ENCODE measurements at regions not wholly inside any gene's neighbourhood (a gene's known extent, or its start where the extent isn't known, plus 50 kb on each side); places are given as distances from the start of the nearest gene placed in this dataset.

DNA sequence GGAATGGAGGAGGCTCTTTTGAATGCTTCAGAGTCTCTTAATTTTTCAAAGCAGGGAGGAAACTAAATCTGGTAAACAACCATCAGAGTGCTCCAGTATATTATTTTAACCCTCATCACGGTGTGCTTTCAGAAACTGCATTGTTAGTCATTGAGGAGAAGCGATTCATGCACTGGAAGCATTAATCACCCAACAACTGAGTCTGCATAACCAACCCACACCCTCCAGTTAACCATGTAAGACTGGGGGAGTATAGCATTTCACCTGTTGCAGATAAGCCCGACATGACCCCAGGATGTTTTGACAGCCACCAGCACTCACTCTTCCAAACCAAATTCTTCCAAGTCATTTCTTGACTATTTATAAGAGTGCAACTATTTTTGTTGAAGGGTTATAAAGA, 257.6 kb downstream of the GATA3 start:
- H3K9me3 ChIP-seq (ENCODE audit: low read length) = no peaks in the 10 kb centered on the region
- no peaks in the 10 kb centered on the region for H3F3A ChIP-seq (ENCODE audit: insufficient read depth, low read length)
- no peak overlapping the region for H3K9ac ChIP-seq (ENCODE audit: low read length)
- no peak overlapping the region for H3K4me2 ChIP-seq (ENCODE audit: low read length)
- 0 out of 2 replicates have a peak, but pooled peaks cover 3% of the 10 kb centered on the region for H3K27me3 ChIP-seq (ENCODE audit: insufficient read depth, low read length)
- no peak overlapping the region for H3K27ac ChIP-seq (ENCODE audit: low read depth, low read length, poor library complexity, severe bottlenecking)
- H3K9me2 ChIP-seq (ENCODE audit: low read depth, low read length) = no peaks in the 10 kb centered on the region
- H3K36me3 ChIP-seq (ENCODE audit: insufficient read depth, low read length) = no peaks in the 10 kb centered on the region
- TF ChIP-seq, protein P1, sequence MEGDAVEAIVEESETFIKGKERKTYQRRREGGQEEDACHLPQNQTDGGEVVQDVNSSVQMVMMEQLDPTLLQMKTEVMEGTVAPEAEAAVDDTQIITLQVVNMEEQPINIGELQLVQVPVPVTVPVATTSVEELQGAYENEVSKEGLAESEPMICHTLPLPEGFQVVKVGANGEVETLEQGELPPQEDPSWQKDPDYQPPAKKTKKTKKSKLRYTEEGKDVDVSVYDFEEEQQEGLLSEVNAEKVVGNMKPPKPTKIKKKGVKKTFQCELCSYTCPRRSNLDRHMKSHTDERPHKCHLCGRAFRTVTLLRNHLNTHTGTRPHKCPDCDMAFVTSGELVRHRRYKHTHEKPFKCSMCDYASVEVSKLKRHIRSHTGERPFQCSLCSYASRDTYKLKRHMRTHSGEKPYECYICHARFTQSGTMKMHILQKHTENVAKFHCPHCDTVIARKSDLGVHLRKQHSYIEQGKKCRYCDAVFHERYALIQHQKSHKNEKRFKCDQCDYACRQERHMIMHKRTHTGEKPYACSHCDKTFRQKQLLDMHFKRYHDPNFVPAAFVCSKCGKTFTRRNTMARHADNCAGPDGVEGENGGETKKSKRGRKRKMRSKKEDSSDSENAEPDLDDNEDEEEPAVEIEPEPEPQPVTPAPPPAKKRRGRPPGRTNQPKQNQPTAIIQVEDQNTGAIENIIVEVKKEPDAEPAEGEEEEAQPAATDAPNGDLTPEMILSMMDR (IDR thresholded peaks at IDR 0.05; ENCODE audit: low read length) = no peak
- no peak for TF ChIP-seq EZH2 (IDR thresholded peaks at IDR 0.05; ENCODE audit: borderline replicate concordance, low read length)
- H3K79me2 ChIP-seq (ENCODE audit: insufficient read depth, low read length) = no peaks in the 10 kb centered on the region
- H3K4me3 ChIP-seq (ENCODE audit: low read depth, low read length, poor library complexity, severe bottlenecking) = no peak overlapping the region
- no peaks in the 10 kb centered on the region for H4K20me1 ChIP-seq (ENCODE audit: insufficient read depth, low read length)
- H2AFZ ChIP-seq (ENCODE audit: low read length) = no peak overlapping the region
- H3K4me1 ChIP-seq (ENCODE audit: insufficient read depth, low read length, severe bottlenecking) = no peaks in the 10 kb centered on the region

DNA sequence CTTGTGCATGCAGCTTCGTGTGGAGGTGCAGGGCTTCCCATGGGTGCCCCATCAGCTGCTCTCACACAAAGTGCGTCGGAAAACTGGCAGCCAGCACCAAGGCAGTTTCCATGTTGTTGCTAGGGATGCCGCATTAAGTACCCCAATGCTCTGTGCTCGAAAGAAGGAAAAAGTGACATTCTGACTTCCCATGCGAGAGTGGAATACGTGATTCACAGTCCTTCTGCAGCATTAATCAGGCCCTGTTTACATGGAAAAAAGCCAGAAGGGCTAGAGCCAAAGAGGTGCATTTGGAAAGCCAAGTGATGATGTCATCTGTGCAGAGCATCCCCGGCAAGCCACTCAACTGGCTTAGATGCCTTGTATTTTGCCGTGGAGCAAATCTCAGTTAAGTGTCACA, 258.3 kb downstream of the GATA3 start:
- no peak overlapping the region for H3K9ac ChIP-seq (ENCODE audit: low read length)
- no peaks in the 10 kb centered on the region for H3K9me2 ChIP-seq (ENCODE audit: low read depth, low read length)
- H3K27ac ChIP-seq (ENCODE audit: low read depth, low read length, poor library complexity, severe bottlenecking) = no peak overlapping the region
- H3K4me1 ChIP-seq (ENCODE audit: insufficient read depth, low read length, severe bottlenecking) = no peaks in the 10 kb centered on the region
- H4K20me1 ChIP-seq (ENCODE audit: insufficient read depth, low read length) = no peaks in the 10 kb centered on the region
- H3F3A ChIP-seq (ENCODE audit: insufficient read depth, low read length) = no peaks in the 10 kb centered on the region
- H3K4me2 ChIP-seq (ENCODE audit: low read length) = no peak overlapping the region
- H3K27me3 ChIP-seq (ENCODE audit: insufficient read depth, low read length) = 0 out of 2 replicates have a peak, but pooled peaks cover 3% of the 10 kb centered on the region
- H3K79me2 ChIP-seq (ENCODE audit: insufficient read depth, low read length) = no peaks in the 10 kb centered on the region
- no peak overlapping the region for H2AFZ ChIP-seq (ENCODE audit: low read length)
- no peaks in the 10 kb centered on the region for H3K36me3 ChIP-seq (ENCODE audit: insufficient read depth, low read length)
- no peaks in the 10 kb centered on the region for H3K9me3 ChIP-seq (ENCODE audit: low read length)
- H3K4me3 ChIP-seq (ENCODE audit: low read depth, low read length, poor library complexity, severe bottlenecking) = no peak overlapping the region
- no peak for TF ChIP-seq EZH2 (IDR thresholded peaks at IDR 0.05; ENCODE audit: borderline replicate concordance, low read length)
- TF ChIP-seq, protein P1 (IDR thresholded peaks at IDR 0.05; ENCODE audit: low read length) = no peak

DNA sequence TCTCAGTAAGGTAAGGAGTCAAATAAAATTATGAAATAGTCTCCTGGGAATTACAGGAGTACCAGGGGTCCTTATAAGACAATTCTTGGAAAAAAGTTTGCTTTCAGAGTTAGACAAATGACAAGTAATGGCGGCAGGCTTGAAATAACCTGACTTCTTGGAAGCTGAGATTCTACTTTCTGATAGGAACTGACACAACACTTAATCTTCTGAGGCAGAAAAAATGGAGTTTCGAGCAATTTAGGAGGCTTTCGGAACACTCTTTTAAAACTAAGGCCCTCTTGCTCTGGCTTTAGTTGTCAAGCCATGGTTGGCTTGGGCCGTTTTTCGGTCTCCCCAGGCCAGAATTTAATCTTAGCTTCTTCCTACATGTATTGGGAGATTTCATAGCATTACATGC, 260.0 kb downstream of the GATA3 start:
- Histone ChIP-seq H4K20me1 (ENCODE audit: insufficient read depth, low read length) (no peaks in the 10 kb centered on the region), H3F3A (ENCODE audit: insufficient read depth, low read length) (no peaks in the 10 kb centered on the region), H3K9ac (ENCODE audit: low read length) (no peak overlapping the region), H3K79me2 (ENCODE audit: insufficient read depth, low read length) (no peaks in the 10 kb centered on the region), H3K4me3 (ENCODE audit: low read depth, low read length, poor library complexity, severe bottlenecking) (no peak overlapping the region), H3K9me3 (ENCODE audit: low read length) (no peaks in the 10 kb centered on the region), H3K27ac (ENCODE audit: low read depth, low read length, poor library complexity, severe bottlenecking) (no peak overlapping the region), H3K4me1 (ENCODE audit: insufficient read depth, low read length, severe bottlenecking) (no peaks in the 10 kb centered on the region), H3K9me2 (ENCODE audit: low read depth, low read length) (no peaks in the 10 kb centered on the region), H3K36me3 (ENCODE audit: insufficient read depth, low read length) (no peaks in the 10 kb centered on the region), H2AFZ (ENCODE audit: low read length) (no peak overlapping the region), H3K27me3 (ENCODE audit: insufficient read depth, low read length) (0 out of 2 replicates have a peak, but pooled peaks cover 3% of the 10 kb centered on the region), H3K4me2 (ENCODE audit: low read length) (no peak overlapping the region)
- TF ChIP-seq EZH2 (IDR thresholded peaks at IDR 0.05; ENCODE audit: borderline replicate concordance, low read length) = no peak
- TF ChIP-seq, protein P1 (IDR thresholded peaks at IDR 0.05; ENCODE audit: low read length) = no peak
